ENCODE measurements at regions not wholly inside any gene's neighbourhood (a gene's known extent, or its start where the extent isn't known, plus 50 kb on each side); places are given as distances from the start of the nearest gene placed in this dataset.

GRCh38 chr11:116035977-116036376 is 531.8 kb upstream of the CADM1 start:
- no peak for ATAC-seq

DNA sequence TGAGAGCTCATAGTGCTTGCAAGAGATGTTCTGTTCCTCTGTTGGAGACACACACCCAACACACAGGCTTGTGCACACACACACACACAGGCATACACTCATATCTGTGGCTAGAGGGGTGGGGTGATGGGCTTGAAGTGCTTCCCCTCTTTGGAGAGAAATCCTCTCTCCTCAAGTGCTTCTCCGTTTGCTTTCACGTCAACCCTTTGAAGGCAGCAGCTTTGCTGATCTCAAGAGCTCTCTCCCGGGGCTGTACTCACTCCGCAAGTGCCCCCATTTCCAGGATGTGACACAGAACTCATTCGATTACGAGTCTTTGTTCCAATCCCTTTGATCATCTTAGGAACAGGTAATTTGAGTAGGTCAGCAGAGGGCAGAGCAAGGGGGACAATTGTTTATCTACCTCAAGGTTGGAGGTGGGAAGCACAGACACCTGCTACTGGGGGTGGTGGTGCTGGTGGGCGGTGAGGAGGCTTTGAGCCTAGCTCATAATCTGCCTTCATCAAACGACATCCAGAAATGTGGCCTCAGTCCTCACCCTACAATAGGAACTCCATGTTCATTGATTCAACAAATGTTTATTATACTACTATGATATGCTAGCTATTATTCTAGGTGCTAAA is 529.8 kb upstream of the CADM1 start:
- ATAC-seq = no peak
- TF ChIP-seq GLIS3 (CRISPR knock-in tag; IDR thresholded peaks at IDR 0.05) = no peak

More at GRCh38 chr11:116035977-116036376, 531.8 kb upstream of the CADM1 start:
- TF ChIP-seq ZNF565 (CRISPR knock-in tag; conservative IDR thresholded peaks at IDR 0.05; ENCODE audit: low read depth) (no peak), PATZ1 (CRISPR knock-in tag; IDR thresholded peaks at IDR 0.05; ENCODE audit: borderline replicate concordance) (no peak), GLIS3 (CRISPR knock-in tag; IDR thresholded peaks at IDR 0.05) (no peak), ZNF70 (CRISPR knock-in tag; IDR thresholded peaks at IDR 0.05) (no peak), TSHZ2 (CRISPR knock-in tag; IDR thresholded peaks at IDR 0.05) (no peak), ZC3H10 (CRISPR knock-in tag; IDR thresholded peaks at IDR 0.05) (no peak), ZFP3 (CRISPR knock-in tag; IDR thresholded peaks at IDR 0.05) (no peak), BACH2 (CRISPR knock-in tag; IDR thresholded peaks at IDR 0.05; ENCODE audit: borderline replicate concordance) (no peak), PPARA (CRISPR knock-in tag; IDR thresholded peaks at IDR 0.05; ENCODE audit: borderline replicate concordance) (no peak), ESRRG (CRISPR knock-in tag; IDR thresholded peaks at IDR 0.05) (no peak), TOX (CRISPR knock-in tag; IDR thresholded peaks at IDR 0.05; ENCODE audit: borderline replicate concordance) (no peak), ZFP30 (CRISPR knock-in tag; IDR thresholded peaks at IDR 0.05) (no peak), SNAI2 (CRISPR knock-in tag; IDR thresholded peaks at IDR 0.05) (no peak), ZNF8 (CRISPR knock-in tag; IDR thresholded peaks at IDR 0.05) (no peak), RARB (CRISPR knock-in tag; IDR thresholded peaks at IDR 0.05) (no peak), POU6F1 (CRISPR knock-in tag; IDR thresholded peaks at IDR 0.05; ENCODE audit: borderline replicate concordance, low read depth) (no peak), CSDC2 (CRISPR knock-in tag; IDR thresholded peaks at IDR 0.05) (no peak), ISL1 (CRISPR knock-in tag; IDR thresholded peaks at IDR 0.05) (no peak)
- TF ChIP-seq, protein P1, sequence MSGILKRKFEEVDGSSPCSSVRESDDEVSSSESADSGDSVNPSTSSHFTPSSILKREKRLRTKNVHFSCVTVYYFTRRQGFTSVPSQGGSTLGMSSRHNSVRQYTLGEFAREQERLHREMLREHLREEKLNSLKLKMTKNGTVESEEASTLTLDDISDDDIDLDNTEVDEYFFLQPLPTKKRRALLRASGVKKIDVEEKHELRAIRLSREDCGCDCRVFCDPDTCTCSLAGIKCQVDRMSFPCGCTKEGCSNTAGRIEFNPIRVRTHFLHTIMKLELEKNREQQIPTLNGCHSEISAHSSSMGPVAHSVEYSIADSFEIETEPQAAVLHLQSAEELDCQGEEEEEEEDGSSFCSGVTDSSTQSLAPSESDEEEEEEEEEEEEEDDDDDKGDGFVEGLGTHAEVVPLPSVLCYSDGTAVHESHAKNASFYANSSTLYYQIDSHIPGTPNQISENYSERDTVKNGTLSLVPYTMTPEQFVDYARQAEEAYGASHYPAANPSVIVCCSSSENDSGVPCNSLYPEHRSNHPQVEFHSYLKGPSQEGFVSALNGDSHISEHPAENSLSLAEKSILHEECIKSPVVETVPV (CRISPR knock-in tag; IDR thresholded peaks at IDR 0.05) = no peak
- TF ChIP-seq, protein P2, sequence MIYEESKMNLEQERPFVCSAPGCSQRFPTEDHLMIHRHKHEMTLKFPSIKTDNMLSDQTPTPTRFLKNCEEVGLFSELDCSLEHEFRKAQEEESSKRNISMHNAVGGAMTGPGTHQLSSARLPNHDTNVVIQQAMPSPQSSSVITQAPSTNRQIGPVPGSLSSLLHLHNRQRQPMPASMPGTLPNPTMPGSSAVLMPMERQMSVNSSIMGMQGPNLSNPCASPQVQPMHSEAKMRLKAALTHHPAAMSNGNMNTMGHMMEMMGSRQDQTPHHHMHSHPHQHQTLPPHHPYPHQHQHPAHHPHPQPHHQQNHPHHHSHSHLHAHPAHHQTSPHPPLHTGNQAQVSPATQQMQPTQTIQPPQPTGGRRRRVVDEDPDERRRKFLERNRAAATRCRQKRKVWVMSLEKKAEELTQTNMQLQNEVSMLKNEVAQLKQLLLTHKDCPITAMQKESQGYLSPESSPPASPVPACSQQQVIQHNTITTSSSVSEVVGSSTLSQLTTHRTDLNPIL (CRISPR knock-in tag; IDR thresholded peaks at IDR 0.05; ENCODE audit: low read depth) = no peak

- ATAC-seq = no peak
- TF ChIP-seq GLIS3 (CRISPR knock-in tag; IDR thresholded peaks at IDR 0.05) (no peak), TCF4 (CRISPR knock-in tag; IDR thresholded peaks at IDR 0.05; ENCODE audit: borderline replicate concordance) (no peak), OSR1 (CRISPR knock-in tag; IDR thresholded peaks at IDR 0.05) (no peak), CSDC2 (CRISPR knock-in tag; IDR thresholded peaks at IDR 0.05) (no peak), PATZ1 (CRISPR knock-in tag; IDR thresholded peaks at IDR 0.05; ENCODE audit: borderline replicate concordance) (no peak), ZNF70 (CRISPR knock-in tag; IDR thresholded peaks at IDR 0.05) (no peak), ZFP30 (CRISPR knock-in tag; IDR thresholded peaks at IDR 0.05) (no peak), BACH2 (CRISPR knock-in tag; IDR thresholded peaks at IDR 0.05; ENCODE audit: borderline replicate concordance) (no peak), ZFP3 (CRISPR knock-in tag; IDR thresholded peaks at IDR 0.05) (no peak), ESRRG (CRISPR knock-in tag; IDR thresholded peaks at IDR 0.05) (no peak), ZC3H10 (CRISPR knock-in tag; IDR thresholded peaks at IDR 0.05) (no peak), ISL1 (CRISPR knock-in tag; IDR thresholded peaks at IDR 0.05) (no peak), ARNTL (CRISPR knock-in tag; IDR thresholded peaks at IDR 0.05; ENCODE audit: borderline replicate concordance, low read depth) (no peak)
- TF ChIP-seq, protein P1 (CRISPR knock-in tag; IDR thresholded peaks at IDR 0.05) = no peak
Measured at GRCh38 chr11:116030697-116031331, 526.6 kb upstream of the CADM1 start.
